D721Med (cell line): ENCODE measurements at regions not wholly inside any gene's neighbourhood (a gene's known extent, or its start where the extent isn't known, plus 50 kb on each side); places are given as distances from the start of the nearest gene placed in this dataset.
"Not testable (repeated sequence)": the region's sequence is repeated elsewhere in the genome, so short reads cannot be mapped to it uniquely, and the experiment has no call there.

Experiments
- DNase-seq: peaks from one replicate; pipeline ENCODE4 v3.0.0; 2011; ENCODE audit warnings: low spot score; ENCODE audit not compliant: insufficient read length
- FAIRE-seq: peaks from 2 replicates; lab custom pipeline; 2011; peaks lifted over from hg19 to GRCh38; lab: Jason Lieb, UNC
- TF ChIP-seq, protein P1 (sequence below): IDR thresholded peaks from 2 replicates; pipeline ENCODE4 v1.5.1; 2012; ENCODE audit warnings: mild to moderate bottlenecking, control low read depth; ENCODE audit not compliant: insufficient read depth; ENCODE audit errors: missing control alignments

DNA sequence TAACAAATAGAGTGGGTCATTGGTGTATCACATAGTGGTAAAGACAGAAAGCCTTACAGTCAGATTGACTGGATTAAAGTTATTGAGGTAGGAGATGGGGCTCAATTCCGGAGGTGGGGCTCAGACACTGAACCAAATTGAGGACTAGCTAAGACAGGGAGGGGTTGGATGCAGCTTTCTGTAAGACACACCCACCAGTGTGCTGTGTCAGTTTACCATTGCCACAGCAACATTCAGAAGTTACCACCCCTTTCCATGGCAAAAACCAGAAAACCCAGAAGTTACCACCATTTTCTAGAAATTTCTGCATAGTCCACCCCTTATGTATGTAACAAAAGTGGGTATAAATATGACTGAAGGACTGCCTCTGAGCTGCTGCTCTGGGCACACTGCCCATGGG is 167.6 kb upstream of the TMEM72 start:
- DNase-seq: no peak
- TF ChIP-seq, protein P1, sequence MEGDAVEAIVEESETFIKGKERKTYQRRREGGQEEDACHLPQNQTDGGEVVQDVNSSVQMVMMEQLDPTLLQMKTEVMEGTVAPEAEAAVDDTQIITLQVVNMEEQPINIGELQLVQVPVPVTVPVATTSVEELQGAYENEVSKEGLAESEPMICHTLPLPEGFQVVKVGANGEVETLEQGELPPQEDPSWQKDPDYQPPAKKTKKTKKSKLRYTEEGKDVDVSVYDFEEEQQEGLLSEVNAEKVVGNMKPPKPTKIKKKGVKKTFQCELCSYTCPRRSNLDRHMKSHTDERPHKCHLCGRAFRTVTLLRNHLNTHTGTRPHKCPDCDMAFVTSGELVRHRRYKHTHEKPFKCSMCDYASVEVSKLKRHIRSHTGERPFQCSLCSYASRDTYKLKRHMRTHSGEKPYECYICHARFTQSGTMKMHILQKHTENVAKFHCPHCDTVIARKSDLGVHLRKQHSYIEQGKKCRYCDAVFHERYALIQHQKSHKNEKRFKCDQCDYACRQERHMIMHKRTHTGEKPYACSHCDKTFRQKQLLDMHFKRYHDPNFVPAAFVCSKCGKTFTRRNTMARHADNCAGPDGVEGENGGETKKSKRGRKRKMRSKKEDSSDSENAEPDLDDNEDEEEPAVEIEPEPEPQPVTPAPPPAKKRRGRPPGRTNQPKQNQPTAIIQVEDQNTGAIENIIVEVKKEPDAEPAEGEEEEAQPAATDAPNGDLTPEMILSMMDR: no peak
- no peak for FAIRE-seq

DNA sequence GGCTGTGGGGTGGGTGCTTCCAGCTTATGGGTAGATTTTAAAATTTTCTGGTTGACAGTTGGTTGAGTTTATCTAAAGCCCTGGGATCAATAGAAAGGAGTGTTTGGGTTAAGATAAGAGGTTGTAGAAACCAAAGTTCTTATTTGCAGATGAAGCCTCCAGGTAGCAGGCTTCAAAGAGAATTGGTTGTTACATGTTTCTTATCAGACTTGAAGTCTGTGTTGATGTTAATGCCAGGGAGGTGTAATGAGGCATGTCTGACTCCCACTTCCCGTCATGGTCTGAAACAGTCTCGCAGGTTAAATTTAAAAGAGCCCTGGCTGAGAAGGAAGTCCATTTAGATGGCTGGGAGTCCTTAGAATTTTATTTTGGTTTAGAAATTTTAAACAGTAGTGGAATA is 165.2 kb upstream of the TMEM72 start:
- no peak for DNase-seq
- TF ChIP-seq, protein P1: no peak
- FAIRE-seq: no peak

DNA sequence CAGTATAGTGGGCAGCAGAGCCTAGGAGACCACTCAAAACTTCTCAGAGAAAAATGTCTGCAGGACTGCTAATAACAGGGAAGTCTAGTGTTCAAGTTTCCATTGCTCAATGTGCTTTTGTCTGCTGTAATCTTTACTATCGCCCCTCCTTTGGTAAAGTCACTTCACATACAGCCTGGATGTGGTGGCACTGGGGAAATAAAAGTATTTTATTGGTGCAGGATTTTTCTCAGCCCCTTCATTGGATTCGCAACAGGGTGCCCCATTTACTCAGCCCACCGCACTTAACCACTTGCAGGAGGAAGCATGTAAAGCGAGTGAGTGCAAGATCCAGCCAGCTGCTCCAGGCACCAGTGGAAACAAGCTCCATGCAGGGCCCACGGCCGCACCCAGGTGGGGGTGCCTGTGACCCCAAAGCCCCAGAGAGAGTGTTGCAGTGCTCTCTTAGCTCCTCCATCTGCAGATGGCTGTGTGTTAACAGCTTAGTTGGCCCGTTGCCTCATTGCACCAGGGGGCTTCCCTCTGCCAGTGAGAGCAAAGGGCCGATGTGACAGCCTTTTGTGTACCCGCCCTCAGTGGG is 163.5 kb upstream of the TMEM72 start:
- no peak for FAIRE-seq
- TF ChIP-seq, protein P1: no peak
- DNase-seq: no peak

DNA sequence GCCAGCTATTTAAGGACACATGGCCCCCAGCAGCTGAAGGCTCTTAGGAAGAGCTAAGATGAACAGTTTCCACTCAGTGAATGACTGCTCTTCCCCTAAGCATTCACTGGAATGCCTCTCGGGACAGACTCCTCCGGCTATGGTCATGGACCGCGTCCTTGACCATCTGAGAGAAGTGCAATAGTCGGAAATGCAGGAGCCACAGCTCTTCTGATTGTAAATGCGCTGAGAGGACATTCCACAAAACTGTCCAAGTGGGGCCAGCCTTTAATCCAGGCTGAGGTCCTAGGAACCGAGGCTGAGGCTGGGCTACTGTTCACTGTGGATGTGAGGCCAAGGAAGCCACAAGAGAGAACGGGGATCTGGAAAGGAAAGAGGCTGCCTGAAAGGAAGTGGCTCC is 162.0 kb upstream of the TMEM72 start:
- TF ChIP-seq, protein P1: no peak
- FAIRE-seq (no peak), DNase-seq (no peak)

DNA sequence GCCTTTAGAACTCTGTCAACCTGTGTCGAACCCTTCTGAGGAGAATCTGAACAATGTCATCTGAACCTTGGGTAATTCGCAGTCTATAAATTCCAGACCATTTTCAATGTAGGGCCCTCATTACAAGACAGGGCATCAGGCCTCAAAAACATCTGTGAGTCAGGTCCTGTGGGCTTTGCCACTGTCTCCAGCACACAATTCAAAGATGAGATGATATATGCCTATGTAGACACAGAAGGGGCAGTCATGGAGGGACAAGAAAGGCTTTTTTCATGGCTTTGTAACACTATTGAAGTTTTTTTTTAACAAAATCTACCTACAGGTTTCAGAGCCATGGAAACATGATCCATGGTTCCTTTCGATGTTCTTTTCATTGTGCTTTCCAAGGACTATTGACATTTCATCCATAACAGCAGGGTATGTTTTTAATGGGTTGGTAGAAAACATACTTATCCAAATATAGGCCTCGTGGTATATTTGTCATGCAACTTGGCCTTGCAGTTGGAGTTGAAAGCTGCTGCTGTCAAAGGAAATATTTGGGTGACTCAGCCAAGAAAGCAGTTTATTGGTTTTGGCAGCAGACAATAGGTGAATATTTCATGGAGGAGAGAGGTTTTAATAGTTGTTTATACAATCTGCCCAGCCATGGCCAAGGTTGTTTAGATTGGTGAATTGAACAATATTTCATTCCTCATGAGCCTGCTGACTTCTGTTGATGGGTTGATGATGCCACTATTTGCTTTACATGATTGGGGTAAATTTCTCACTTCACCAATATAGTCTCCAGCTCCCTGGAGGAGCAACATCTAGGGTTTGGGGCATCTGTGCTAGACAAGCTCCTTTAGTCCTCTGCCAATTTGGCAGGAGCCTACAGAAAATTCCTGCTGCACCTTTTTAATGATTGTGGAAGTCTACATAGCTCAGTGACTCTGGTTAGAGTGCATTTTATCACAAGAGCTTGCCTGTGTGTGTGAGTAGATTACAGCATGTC is 158.4 kb upstream of the TMEM72 start:
- TF ChIP-seq, protein P1: no peak
- DNase-seq (no peak), FAIRE-seq (no peak)

DNA sequence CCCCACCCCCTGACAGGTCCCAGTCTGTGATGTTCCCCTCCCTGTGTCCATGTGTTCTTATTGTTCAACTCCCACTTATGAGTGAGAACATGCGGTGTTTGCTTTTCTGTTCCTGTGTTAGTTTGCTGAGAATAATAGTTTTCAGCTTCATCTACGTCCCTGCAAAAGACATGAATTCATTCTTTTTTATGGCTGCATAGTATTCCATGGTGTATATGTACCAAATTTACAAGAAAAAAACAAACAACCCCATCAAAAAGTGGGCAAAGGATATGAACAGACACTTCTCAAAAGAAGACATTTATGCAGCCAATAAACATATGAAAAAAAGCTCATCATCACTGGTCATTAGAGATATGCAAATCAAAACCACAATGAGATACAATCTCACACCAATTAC is 156.8 kb upstream of the TMEM72 start:
- not testable (repeated sequence) for DNase-seq, FAIRE-seq

DNA sequence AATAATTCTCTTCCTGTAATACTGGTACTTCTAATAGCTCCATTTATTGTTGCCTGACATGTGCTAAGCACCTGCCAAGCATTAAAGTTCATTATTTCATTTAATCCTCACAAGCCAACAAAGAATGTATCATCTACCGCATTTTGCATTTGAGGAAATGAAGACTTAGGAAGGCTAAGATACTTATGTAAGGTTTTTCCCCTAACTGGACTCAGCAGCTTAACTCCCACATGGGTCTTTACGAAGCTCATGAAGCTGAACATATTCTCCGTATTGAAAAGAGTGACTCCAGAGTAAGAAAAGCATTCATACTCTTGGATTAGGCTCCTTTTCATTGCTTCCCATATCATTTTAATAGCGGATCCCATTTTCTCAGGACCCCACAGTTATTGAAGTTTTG is 155.7 kb upstream of the TMEM72 start:
- no peak for FAIRE-seq
- TF ChIP-seq, protein P1: no peak

More for the DNA sequence above, 155.7 kb upstream of the TMEM72 start:
- no peak for DNase-seq
